ENCODE measurements at regions not wholly inside any gene's neighbourhood (a gene's known extent, or its start where the extent isn't known, plus 50 kb on each side); places are given as distances from the start of the nearest gene placed in this dataset.
"Not testable (repeated sequence)": the region's sequence is repeated elsewhere in the genome, so short reads cannot be mapped to it uniquely, and the experiment has no call there.

- no peaks in the 10 kb centered on the region for H3K4me1 Mint-ChIP-seq (ENCODE audit: low read depth)
- no peak overlapping the region for H3K27ac Mint-ChIP-seq
- H3K27me3 Mint-ChIP-seq (ENCODE audit: insufficient read depth) = no peaks in the 10 kb centered on the region
- H3K36me3 Mint-ChIP-seq (ENCODE audit: low read depth) = no peaks in the 10 kb centered on the region
- no peaks in the 10 kb centered on the region for H3K9me3 Mint-ChIP-seq
- intact Hi-C loops (cut with micrococcal nuclease) = no loop called here
- DNase-seq (ENCODE audit: low spot score) = no peak
- H3K4me3 Mint-ChIP-seq = no peak overlapping the region
Measured at GRCh38 chr1:79530476-79530875, 523.9 kb upstream of the ADGRL4 start.

GRCh38 chr1:79530055-79530454, 523.5 kb upstream of the ADGRL4 start:
- Mint-ChIP-seq H3K4me3 (no peak overlapping the region), H3K27me3 (ENCODE audit: insufficient read depth) (no peaks in the 10 kb centered on the region), H3K36me3 (ENCODE audit: low read depth) (no peaks in the 10 kb centered on the region), H3K9me3 (no peaks in the 10 kb centered on the region), H3K4me1 (ENCODE audit: low read depth) (no peaks in the 10 kb centered on the region), H3K27ac (no peak overlapping the region)
- intact Hi-C loops (cut with micrococcal nuclease) = no loop called here
- DNase-seq (ENCODE audit: low spot score) = no peak

DNA sequence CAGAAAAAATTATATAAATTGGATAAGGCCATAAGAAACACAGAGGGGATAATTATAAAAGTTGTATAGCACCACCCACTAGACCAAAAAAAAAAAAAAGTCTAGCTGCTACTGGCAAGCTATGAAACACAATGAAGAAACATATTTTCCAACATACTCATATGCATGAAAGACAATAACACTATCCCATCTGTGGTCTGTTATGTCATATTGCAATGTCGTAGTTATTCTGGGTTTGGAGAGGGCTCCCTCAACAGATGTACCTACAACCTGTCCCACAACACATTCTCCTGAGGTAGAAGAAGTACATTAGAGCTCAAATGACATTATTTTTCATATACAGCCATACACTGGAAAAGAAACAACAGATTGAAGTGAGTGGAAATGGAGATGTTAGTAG, 517.6 kb upstream of the ADGRL4 start:
- Mint-ChIP-seq H3K27ac (no peak overlapping the region), H3K36me3 (ENCODE audit: low read depth) (no peaks in the 10 kb centered on the region), H3K27me3 (ENCODE audit: insufficient read depth) (no peaks in the 10 kb centered on the region), H3K4me1 (ENCODE audit: low read depth) (no peaks in the 10 kb centered on the region), H3K9me3 (peaks cover 6% of the 10 kb centered on the region), H3K4me3 (no peak overlapping the region)
- DNase-seq (ENCODE audit: low spot score) = no peak
- intact Hi-C loops (cut with micrococcal nuclease) = no loop called here

DNA sequence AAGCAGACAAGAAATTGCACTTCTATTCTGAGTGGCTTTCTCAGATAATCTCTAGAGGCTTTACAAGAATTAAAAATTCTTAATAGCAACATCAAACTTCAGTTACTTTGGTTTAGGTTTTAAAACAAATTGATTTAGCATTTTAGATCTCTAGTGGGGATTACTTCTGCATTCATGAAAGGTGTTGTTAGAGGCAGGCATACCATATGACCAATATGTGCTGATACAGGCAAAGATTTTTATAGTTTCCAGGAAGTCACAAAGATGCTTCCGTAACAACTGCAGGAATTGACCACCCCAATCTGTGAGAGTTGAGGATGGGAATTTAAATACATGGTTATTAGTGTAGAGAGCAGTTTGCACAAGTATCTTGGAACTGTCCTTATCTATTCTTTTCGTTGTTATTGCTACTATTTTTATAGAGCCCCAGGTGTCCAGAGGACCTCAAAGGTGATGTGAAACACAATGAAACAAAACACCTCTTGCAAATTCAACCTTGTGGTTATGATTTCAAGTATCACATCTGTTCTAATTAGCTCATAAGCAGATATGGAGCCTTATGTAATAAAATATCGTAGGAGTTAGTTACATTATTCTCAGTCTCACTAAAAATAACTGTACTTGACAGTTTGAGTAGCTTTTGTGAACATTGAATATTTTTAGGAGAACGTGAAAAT, 512.7 kb upstream of the ADGRL4 start:
- no peak for DNase-seq (ENCODE audit: low spot score)
- H3K9me3 Mint-ChIP-seq = peaks cover 6% of the 10 kb centered on the region
- no peaks in the 10 kb centered on the region for H3K27me3 Mint-ChIP-seq (ENCODE audit: insufficient read depth)
- no peaks in the 10 kb centered on the region for H3K4me1 Mint-ChIP-seq (ENCODE audit: low read depth)
- intact Hi-C loops (cut with micrococcal nuclease) = no loop called here
- no peaks in the 10 kb centered on the region for H3K36me3 Mint-ChIP-seq (ENCODE audit: low read depth)
- no peak overlapping the region for H3K27ac Mint-ChIP-seq
- no peak overlapping the region for H3K4me3 Mint-ChIP-seq

DNA sequence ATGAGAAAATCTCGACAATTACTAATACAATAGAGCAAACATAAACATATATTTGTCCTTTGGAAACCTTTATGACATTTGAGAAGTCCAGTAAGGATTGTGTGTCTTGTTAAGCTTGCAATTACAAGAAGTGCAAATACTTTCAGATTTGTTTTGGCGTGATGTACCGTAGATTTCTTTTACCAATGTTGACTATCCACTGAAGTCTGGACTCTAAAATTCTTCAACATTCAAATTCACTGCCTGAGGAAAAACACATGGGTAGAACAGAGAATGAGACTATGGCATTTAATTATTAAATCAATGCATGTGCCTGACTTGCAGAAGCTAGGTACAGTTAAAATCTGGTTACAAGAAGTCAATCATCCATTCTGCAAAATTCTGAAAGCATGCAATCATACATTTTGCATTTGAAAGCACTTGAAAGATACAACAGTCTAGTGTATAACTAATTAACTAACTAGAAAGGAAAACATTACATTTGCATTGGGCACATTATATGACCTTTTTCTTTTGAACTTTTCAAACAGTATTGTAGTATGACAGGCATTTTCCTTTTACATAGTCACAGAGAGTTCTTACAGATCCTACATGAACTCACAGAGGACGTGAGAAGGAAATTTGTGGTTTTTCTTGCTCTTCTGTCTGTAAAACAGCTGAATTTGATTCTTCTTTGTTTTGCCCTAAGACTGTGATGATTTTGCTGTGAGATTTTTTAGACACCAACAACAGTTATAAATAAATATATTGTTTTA, 511.1 kb upstream of the ADGRL4 start:
- H3K36me3 Mint-ChIP-seq (ENCODE audit: low read depth) = no peaks in the 10 kb centered on the region
- no peak overlapping the region for H3K4me3 Mint-ChIP-seq
- no peak overlapping the region for H3K27ac Mint-ChIP-seq
- intact Hi-C loops (cut with micrococcal nuclease) = no loop called here
- DNase-seq (ENCODE audit: low spot score) = no peak
- H3K9me3 Mint-ChIP-seq = peaks cover 6% of the 10 kb centered on the region
- no peaks in the 10 kb centered on the region for H3K27me3 Mint-ChIP-seq (ENCODE audit: insufficient read depth)
- H3K4me1 Mint-ChIP-seq (ENCODE audit: low read depth) = no peaks in the 10 kb centered on the region

- Mint-ChIP-seq H3K27me3 (ENCODE audit: insufficient read depth) (no peaks in the 10 kb centered on the region), H3K9me3 (no peaks in the 10 kb centered on the region), H3K36me3 (ENCODE audit: low read depth) (no peaks in the 10 kb centered on the region), H3K27ac (no peak overlapping the region), H3K4me3 (no peak overlapping the region), H3K4me1 (ENCODE audit: low read depth) (no peaks in the 10 kb centered on the region)
- no peak for DNase-seq (ENCODE audit: low spot score)
- intact Hi-C loops (cut with micrococcal nuclease) = no loop called here
Measured at GRCh38 chr1:79507770-79508169, 501.2 kb upstream of the ADGRL4 start.

DNA sequence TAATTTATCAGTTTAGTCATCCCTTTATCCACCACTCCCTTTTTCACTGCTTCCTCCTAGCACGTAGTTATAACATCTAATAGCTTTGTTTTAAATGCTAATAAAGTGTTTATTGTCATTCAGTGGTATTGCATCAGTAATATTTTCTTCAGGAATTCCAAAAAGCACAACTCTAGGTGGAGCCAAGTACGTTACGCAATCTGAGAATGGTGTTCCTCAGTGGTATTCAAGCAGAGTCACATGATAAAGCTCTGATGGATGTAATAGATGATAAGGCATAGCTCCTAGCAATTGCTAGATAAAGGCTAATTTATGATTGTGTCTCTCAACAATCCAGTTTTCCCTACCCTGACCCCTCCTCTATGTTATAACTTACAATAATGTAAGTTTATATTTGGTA, 494.6 kb upstream of the ADGRL4 start:
- intact Hi-C loops (cut with micrococcal nuclease) = no loop called here
- H3K4me1 Mint-ChIP-seq (ENCODE audit: low read depth) = no peaks in the 10 kb centered on the region
- no peak overlapping the region for H3K27ac Mint-ChIP-seq
- H3K27me3 Mint-ChIP-seq (ENCODE audit: insufficient read depth) = no peaks in the 10 kb centered on the region
- no peaks in the 10 kb centered on the region for H3K36me3 Mint-ChIP-seq (ENCODE audit: low read depth)
- DNase-seq (ENCODE audit: low spot score) = no peak
- no peaks in the 10 kb centered on the region for H3K9me3 Mint-ChIP-seq
- H3K4me3 Mint-ChIP-seq = no peak overlapping the region

DNA sequence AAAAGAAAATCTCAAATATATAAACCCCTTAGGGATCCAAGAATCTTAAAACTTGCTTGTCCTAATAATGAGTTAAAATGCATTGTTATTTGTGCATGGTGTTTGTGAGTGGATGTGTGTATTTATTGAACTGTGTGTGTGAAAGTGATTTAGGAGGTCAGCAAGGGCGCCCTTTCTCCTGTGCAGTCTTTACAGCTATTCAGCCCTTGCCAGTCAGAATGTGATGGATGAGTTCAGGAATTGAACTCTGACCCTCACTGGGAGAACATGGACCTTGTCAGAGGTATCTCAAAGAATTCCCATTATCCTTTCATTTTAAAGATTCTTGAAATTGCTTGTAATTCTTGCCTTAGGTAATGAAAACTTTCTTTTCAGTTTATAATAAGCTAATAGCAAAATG, 493.0 kb upstream of the ADGRL4 start:
- DNase-seq (ENCODE audit: low spot score) = no peak
- intact Hi-C loops (cut with micrococcal nuclease) = loop anchor here (5.0 kb wide), 1 partner anchor 718 kb away; no protein-coding TSS in a partner anchor
- Mint-ChIP-seq H3K27me3 (ENCODE audit: insufficient read depth) (no peaks in the 10 kb centered on the region), H3K27ac (no peak overlapping the region), H3K9me3 (no peaks in the 10 kb centered on the region), H3K4me3 (no peak overlapping the region), H3K36me3 (ENCODE audit: low read depth) (no peaks in the 10 kb centered on the region), H3K4me1 (ENCODE audit: low read depth) (no peaks in the 10 kb centered on the region)

DNA sequence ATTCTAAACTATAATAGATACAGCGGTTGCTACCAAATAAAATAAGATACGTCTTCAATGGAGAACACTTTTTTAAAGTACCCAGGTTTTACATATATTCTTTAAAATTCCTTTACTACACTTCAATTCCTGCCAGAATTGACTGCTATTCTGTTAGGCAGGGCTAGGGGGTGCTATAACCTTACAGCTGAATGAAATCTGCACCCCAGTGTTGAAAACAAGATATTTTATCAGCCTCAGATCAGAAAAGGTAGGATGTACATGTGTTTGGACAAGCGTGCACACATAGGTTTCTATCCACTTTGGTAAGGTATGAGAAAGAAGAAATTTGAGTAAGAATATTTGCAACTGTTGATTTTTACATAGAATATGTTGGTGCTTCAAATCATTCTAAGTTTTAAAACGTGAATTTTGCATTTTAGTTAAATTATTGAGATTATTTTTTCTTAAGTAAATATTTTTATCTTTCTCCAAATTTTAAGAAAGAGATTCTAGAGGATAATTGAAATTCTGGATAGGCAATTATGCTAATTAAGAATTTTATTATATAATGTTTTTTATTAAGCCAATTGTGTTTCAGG, 490.8 kb upstream of the ADGRL4 start:
- Mint-ChIP-seq H3K4me3 (no peak overlapping the region), H3K4me1 (ENCODE audit: low read depth) (no peaks in the 10 kb centered on the region), H3K27ac (no peak overlapping the region), H3K27me3 (ENCODE audit: insufficient read depth) (no peaks in the 10 kb centered on the region), H3K36me3 (ENCODE audit: low read depth) (no peaks in the 10 kb centered on the region), H3K9me3 (no peaks in the 10 kb centered on the region)
- intact Hi-C loops (cut with micrococcal nuclease) = loop anchor here (5.0 kb wide), 1 partner anchor 720 kb away; no protein-coding TSS in a partner anchor
- DNase-seq (ENCODE audit: low spot score) = no peak

GRCh38 chr1:79496129-79496528, 489.6 kb upstream of the ADGRL4 start:
- H3K27ac Mint-ChIP-seq = no peak overlapping the region
- H3K4me3 Mint-ChIP-seq = no peak overlapping the region
- H3K36me3 Mint-ChIP-seq (ENCODE audit: low read depth) = no peaks in the 10 kb centered on the region
- no peaks in the 10 kb centered on the region for H3K9me3 Mint-ChIP-seq
- H3K27me3 Mint-ChIP-seq (ENCODE audit: insufficient read depth) = no peaks in the 10 kb centered on the region
- DNase-seq (ENCODE audit: low spot score) = no peak
- no peaks in the 10 kb centered on the region for H3K4me1 Mint-ChIP-seq (ENCODE audit: low read depth)
- intact Hi-C loops (cut with micrococcal nuclease) = loop anchor here (5.0 kb wide), 1 partner anchor 721 kb away; no protein-coding TSS in a partner anchor

- intact Hi-C loops (cut with micrococcal nuclease); DNase-seq (ENCODE audit: low spot score); H3K9me3 Mint-ChIP-seq; H3K27me3 Mint-ChIP-seq (ENCODE audit: insufficient read depth); H3K4me3 Mint-ChIP-seq; H3K4me1 Mint-ChIP-seq (ENCODE audit: low read depth); H3K27ac Mint-ChIP-seq; H3K36me3 Mint-ChIP-seq (ENCODE audit: low read depth): not testable (repeated sequence)
Measured at GRCh38 chr1:79493702-79494101, 487.2 kb upstream of the ADGRL4 start.

DNA sequence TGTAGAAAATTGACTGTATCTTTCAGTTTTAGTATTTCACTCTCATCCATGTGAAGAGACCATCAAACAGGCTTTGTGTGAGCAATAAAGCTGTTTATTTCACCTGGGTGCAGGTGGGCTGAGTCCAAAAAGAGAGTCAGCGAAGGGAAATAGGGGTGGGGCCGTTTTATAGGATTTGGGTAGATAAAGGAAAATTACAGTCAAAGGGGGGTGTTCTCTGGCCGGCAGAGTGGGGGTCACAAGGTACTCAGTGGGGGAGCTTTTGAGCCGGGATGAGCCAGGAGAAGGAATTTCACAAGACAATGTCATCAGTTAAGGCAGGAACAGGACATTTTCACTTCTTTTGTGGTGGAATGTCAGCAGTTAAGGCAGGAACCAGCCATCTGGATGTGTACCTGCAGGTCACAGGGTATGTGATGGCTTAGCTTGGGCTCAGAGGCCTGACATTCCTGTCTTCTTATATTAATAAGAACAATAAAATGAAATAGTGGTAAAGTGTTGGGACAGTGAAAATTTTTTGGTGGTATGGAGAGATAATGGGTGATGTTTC, 482.1 kb upstream of the ADGRL4 start:
- DNase-seq (ENCODE audit: low spot score); H3K4me3 Mint-ChIP-seq; intact Hi-C loops (cut with micrococcal nuclease); H3K9me3 Mint-ChIP-seq; H3K36me3 Mint-ChIP-seq (ENCODE audit: low read depth); H3K27ac Mint-ChIP-seq; H3K4me1 Mint-ChIP-seq (ENCODE audit: low read depth); H3K27me3 Mint-ChIP-seq (ENCODE audit: insufficient read depth): not testable (repeated sequence)

- DNase-seq (ENCODE audit: low spot score) = no peak
- intact Hi-C loops (cut with micrococcal nuclease) = no loop called here
- no peaks in the 10 kb centered on the region for H3K4me1 Mint-ChIP-seq (ENCODE audit: low read depth)
- H3K4me3 Mint-ChIP-seq = no peak overlapping the region
- no peak overlapping the region for H3K27ac Mint-ChIP-seq
- H3K27me3 Mint-ChIP-seq (ENCODE audit: insufficient read depth) = no peaks in the 10 kb centered on the region
- peaks cover 3% of the 10 kb centered on the region for H3K9me3 Mint-ChIP-seq
- H3K36me3 Mint-ChIP-seq (ENCODE audit: low read depth) = no peaks in the 10 kb centered on the region
Measured at GRCh38 chr1:79478728-79479373, 472.3 kb upstream of the ADGRL4 start.

Measured in activated T-helper 1 cell treated with anti-CD3 and anti-CD28 coated beads, Interleukin-12 subunit alpha, Interleukin-12 subunit beta, Interleukin-2, Interleukin-4 antibody, amounts not matched to agents 30 ng/mL and 10 ng/mL and 1 ng/mL, durations not matched to agents 14 hours and 24 hours and 36 hours (primary cell).